GM12873 (cell line): ENCODE measurements at regions not wholly inside any gene's neighbourhood (a gene's known extent, or its start where the extent isn't known, plus 50 kb on each side); places are given as distances from the start of the nearest gene placed in this dataset.

Experiments
- TF ChIP-seq, protein P1 (sequence below): IDR thresholded peaks from 2 replicates; pipeline ENCODE4 v1.5.1; 2012; ENCODE audit warnings: low read depth, mild to moderate bottlenecking, moderate library complexity, low read length, control low read depth; ENCODE audit not compliant: insufficient read depth; ENCODE audit errors: missing control alignments

DNA sequence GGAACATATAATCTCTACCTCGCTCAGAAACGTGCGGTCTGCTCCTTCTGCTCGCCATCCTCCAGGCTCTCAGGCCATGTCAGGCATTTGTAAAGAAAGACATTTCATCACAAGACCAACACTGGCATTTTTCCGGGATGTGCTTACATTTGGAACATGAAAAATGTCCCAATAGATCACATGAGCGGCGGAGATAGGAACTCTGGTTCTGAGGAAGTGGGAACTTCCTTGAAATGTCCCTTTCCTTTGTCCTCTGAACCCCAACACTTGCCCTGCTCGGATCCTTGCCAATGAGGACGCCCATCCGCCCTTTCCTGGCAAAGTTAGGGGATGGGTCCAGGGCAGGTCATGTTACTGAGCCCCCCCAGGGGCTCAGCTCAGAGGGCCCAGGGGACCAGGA is 130.5 kb downstream of the MAF start:
- TF ChIP-seq, protein P1, sequence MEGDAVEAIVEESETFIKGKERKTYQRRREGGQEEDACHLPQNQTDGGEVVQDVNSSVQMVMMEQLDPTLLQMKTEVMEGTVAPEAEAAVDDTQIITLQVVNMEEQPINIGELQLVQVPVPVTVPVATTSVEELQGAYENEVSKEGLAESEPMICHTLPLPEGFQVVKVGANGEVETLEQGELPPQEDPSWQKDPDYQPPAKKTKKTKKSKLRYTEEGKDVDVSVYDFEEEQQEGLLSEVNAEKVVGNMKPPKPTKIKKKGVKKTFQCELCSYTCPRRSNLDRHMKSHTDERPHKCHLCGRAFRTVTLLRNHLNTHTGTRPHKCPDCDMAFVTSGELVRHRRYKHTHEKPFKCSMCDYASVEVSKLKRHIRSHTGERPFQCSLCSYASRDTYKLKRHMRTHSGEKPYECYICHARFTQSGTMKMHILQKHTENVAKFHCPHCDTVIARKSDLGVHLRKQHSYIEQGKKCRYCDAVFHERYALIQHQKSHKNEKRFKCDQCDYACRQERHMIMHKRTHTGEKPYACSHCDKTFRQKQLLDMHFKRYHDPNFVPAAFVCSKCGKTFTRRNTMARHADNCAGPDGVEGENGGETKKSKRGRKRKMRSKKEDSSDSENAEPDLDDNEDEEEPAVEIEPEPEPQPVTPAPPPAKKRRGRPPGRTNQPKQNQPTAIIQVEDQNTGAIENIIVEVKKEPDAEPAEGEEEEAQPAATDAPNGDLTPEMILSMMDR, result no peak

DNA sequence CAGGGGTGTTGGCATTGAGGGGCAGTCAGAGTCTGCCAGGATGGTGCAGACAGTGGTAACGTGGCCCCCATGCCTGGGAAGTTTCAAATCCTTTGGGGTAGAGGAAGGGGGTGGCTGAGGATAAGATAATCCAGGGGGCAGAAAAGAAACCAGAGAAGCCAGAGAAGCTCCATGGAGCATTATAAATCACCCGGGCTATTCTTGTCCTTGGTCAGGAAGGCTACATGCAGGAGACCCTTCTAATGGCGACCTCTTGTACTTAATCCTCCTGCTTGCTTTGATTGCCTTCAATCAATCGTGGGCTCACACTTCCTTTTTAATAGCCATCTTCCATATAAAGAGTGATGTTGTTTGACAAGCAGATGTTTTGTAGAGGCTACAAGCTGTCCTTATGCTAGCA is 131.9 kb downstream of the MAF start:
- TF ChIP-seq, protein P1, result no peak

DNA sequence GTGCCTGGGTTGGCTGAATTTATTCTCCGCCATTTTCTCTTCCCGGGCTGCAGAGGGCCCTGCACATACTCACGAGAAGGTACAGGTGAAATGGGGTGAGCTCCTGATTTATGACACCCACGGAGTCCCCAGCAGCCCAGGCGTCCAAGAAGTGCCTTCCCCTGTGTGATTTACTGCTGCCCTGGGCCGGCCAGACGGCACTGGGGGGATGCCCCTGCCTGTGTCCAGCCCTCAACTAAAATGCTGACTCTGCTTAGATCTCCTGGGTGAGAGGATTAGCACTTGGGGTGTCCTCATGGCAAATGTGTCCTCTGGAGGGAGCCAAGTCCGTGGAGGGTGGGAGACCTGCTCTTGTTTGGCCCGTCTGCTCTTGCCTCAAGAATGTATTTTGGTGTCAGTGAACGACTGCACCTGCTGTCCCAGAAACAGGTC is 132.4 kb downstream of the MAF start:
- TF ChIP-seq, protein P1, result no peak

DNA sequence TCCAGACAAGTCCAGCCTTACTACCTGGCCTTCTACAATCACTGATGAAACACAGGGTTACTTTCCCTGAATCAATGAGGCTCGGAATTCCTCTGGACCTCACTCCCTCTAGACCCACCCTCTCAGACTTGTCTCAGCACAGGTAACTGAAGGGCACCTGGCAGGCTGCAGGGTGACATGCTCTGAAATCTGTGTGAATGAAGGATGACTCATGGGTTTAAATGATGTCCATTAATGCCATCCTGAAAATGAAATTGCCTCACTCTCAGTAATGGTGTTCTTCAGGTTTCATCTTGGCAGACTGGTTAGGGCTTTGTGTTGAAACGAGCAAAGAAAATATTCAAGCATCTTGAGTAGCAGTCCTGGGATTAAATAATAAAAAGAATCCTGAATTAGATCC is 134.4 kb downstream of the MAF start:
- TF ChIP-seq, protein P1, result no peak

DNA sequence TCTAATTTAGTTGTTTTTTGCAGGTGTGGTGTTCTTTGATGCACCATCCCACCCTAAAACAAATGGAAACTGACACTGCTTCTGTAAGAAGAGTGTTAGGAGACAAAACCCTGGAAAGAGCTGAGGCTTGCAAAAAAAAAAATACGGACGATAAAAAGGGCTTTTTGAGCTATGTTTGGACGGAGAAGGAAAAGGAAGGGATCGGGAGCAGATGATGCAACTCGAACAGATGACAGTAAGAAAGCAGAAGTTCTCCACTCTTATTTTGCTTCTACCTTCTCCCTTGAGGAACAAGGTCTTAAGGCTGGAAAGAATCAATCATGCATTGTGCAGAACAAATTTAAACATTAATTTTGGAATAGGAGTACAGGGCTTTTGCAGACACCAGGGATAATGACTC is 136.7 kb downstream of the MAF start:
- TF ChIP-seq, protein P1, result no peak

DNA sequence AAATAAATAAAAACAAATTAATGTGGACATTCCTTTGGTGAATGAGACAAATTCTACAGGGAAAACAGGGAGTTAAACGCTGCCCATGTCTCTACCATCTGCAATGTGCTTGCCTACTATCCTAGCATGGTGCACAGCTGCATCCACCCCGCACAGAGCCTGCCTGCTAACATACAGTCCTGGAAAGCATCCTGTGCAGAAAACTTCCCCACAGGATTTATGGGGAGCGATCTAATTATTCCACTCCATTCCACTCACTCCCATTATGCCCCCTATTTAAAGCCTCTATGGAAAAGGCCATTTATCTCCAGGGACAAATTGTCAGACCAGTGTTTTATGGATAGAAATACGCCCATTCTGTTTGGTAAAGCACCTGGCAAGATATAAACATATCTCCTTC is 144.5 kb downstream of the MAF start:
- TF ChIP-seq, protein P1, result no peak

DNA sequence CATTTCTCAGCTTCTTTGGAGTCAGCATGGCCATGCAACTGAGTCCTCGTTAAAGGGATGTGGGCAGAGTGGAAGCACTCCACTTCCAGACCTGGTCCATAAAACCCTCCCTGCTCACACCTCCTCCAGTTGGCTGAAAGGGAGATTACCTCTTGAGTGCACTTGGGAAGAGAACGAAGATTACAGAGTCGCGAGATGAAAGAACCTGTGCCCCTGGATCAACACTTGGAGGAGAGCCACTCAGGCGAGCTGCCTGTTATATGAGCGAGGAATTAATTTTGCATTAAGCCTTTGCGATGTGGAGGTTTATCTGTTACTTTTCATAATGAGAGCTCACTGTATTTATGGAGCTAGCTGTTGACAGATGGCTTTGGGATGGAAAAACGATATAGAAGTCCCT is 147.9 kb downstream of the MAF start:
- TF ChIP-seq, protein P1, result no peak
